ENCODE measurements at regions not wholly inside any gene's neighbourhood (a gene's known extent, or its start where the extent isn't known, plus 50 kb on each side); places are given as distances from the start of the nearest gene placed in this dataset.

- TF ChIP-seq POLR2A (IDR thresholded peaks at IDR 0.05) (no peak), CTCF (IDR thresholded peaks at IDR 0.05) (no peak), POLR2AphosphoS5 (IDR thresholded peaks at IDR 0.05) (no peak)
These were observed 220.2 kb downstream of the TGFB2 start for GRCh38 chr1:218565377-218565776.
